ENCODE measurements at regions not wholly inside any gene's neighbourhood (a gene's known extent, or its start where the extent isn't known, plus 50 kb on each side); places are given as distances from the start of the nearest gene placed in this dataset. TPM values are rescaled to one million over a fixed set of nuclear protein-coding genes. Genes with fewer than 3 reads are reported as not detected.

- CTCF ChIA-PET: no interaction called here
- Histone ChIP-seq H3K36me3 (ENCODE audit: control insufficient read depth, insufficient read depth, low read length) (no peaks in the 10 kb centered on the region), H3K4me3 (ENCODE audit: low read depth, low read length) (no peak overlapping the region), H3K27me3 (ENCODE audit: control insufficient read depth, insufficient read depth, low read length) (peaks cover 3% of the 10 kb centered on the region; the same call in 1 of the 2 replicates)
- POLR2A ChIA-PET: no interaction called here
- TF ChIP-seq CTCF (IDR thresholded peaks at IDR 0.05; ENCODE audit: insufficient read depth, low read depth, low read length): no peak
- no peak for DNase-seq (ENCODE audit: low read depth)
Measured at GRCh38 chr11:11672789-11673188, 51.0 kb upstream of the GALNT18 start.

- Histone ChIP-seq H3K36me3 (ENCODE audit: control insufficient read depth, insufficient read depth, low read length) (no peaks in the 10 kb centered on the region), H3K4me3 (ENCODE audit: low read depth, low read length) (no peak overlapping the region), H3K27me3 (ENCODE audit: control insufficient read depth, insufficient read depth, low read length) (peaks cover 4% of the 10 kb centered on the region)
- ChIA-PET CTCF (no interaction called here), POLR2A (no interaction called here)
- DNase-seq (ENCODE audit: low read depth): no peak
- TF ChIP-seq CTCF (IDR thresholded peaks at IDR 0.05; ENCODE audit: insufficient read depth, low read depth, low read length): no peak
Measured at GRCh38 chr11:11672101-11672500, 50.3 kb upstream of the GALNT18 start.

Small RNA genes in the stretch of these regions (small RNA-seq; reads per million reads assigned to genes)
- gene MIR8070 (ENCODE audit: insufficient read length, low read depth, low replicate concordance): not detected

Data from BJ (cell line).